HG03095 (cell line): ENCODE measurements at regions not wholly inside any gene's neighbourhood (a gene's known extent, or its start where the extent isn't known, plus 50 kb on each side); places are given as distances from the start of the nearest gene placed in this dataset.
"Not testable (repeated sequence)": the region's sequence is repeated elsewhere in the genome, so short reads cannot be mapped to it uniquely, and the experiment has no call there.

ENCODE experiments used
- ATAC-seq: cut with Tn5 transposase; IDR thresholded peaks from one replicate; pipeline ENCODE4 v1.9.1; 2021; ENCODE audit warnings: moderate library complexity; ENCODE audit not compliant: unreplicated experiment

GRCh38 chr14:71616013-71616412 lies 316.2 kb upstream of the RGS6 start:
- ATAC-seq: no peak

- ATAC-seq: no peak
Observed at GRCh38 chr14:71618047-71618446, 314.2 kb upstream of the RGS6 start.

- ATAC-seq: no peak
Observed at GRCh38 chr14:71618716-71619115, 313.5 kb upstream of the RGS6 start.

- no peak for ATAC-seq
Observed at GRCh38 chr14:71619472-71619871, 312.8 kb upstream of the RGS6 start.

DNA sequence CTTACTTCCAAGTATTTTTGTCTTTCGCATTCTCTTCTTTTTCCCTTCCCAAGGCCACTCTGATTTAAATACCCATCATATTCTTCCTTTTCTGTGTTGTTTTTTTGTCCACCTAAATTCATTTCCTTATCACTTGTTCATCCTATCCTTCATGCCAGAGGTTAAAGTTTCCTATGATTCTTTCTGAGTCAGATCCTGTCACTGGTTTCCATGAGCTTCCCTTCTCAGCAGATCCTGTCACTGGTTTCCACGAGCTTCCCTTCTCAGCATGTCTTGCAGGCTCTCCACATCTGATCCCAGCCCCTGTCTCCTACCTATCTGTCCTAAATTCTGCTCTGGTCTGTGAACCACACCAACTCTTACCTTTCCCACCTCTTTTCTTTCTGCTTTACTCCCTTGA lies 311.8 kb upstream of the RGS6 start:
- ATAC-seq: no peak

- no peak for ATAC-seq
Observed at GRCh38 chr14:71621276-71621675, 311.0 kb upstream of the RGS6 start.

DNA sequence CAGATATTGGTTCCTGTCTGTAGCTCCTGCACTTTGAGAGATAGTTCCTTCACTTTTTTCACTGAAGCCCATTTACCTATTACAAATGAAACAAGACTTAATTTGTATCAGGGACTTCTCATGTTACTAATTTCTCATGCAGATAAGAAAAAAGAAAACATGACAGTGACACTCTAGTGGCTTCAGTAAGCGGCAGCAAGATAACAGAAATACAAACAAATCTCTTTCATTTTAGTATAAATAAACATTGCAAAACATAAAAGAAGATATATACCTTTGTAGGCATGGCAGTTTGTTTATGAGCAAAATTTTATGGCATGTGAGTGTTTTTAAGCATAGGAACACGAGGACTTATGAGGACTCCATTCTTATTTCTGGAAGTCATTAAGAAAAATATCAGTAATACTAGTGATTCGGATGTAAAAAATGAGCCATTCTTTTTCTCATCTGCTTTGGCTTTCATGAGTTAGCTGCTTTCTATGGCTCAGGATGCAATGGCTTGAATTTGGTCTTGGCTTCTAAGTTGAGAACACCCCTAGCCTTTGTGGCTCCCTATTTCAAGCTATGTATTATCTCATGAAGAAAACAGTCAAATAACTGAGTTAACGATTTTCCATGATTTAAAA lies 310.1 kb upstream of the RGS6 start:
- no peak for ATAC-seq

GRCh38 chr14:71623939-71624338 lies 308.3 kb upstream of the RGS6 start:
- no peak for ATAC-seq

- ATAC-seq: no peak
Observed at GRCh38 chr14:71625175-71625574, 307.1 kb upstream of the RGS6 start.

DNA sequence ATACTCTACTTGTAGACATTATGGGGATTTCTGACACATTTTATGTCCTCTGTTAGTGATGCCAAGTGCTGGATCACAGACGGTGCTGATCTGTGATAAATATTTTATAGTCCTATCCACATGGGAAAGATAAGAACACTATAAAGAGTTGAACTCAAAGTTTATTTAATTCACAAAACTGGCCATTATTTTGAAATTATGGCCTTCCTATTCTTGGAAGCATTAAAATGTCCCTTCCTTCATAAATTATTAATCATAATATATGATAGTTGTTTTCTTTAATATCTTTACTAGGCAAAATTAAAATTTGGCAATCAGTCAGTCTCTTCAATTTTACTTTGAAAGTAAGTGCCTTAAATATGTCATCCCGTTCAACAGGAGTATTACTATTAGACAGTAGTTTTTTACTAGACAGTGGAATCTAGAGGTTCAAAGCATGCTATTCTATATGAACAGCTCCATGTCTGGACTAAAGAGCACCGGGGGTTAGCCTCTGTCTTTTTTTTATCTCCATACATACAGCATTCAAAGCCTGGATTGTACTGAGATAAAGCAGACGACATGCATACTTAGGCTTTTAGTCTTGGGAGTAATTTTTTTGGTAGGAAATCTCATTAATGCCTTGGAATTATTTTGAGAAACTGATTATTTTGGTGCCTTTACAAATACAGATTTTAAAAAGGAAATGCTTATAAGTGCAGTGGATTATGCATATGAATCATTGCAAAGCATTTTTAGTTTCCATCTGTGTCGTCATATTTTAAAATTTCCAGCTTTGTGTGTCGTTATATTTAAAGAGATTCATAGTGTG lies 306.1 kb upstream of the RGS6 start:
- no peak for ATAC-seq

- ATAC-seq: no peak
Observed at GRCh38 chr14:71628433-71628832, 303.8 kb upstream of the RGS6 start.

- no peak for ATAC-seq
Observed at GRCh38 chr14:71629250-71629649, 303.0 kb upstream of the RGS6 start.

GRCh38 chr14:71629765-71630492 lies 302.3 kb upstream of the RGS6 start:
- ATAC-seq: no peak

DNA sequence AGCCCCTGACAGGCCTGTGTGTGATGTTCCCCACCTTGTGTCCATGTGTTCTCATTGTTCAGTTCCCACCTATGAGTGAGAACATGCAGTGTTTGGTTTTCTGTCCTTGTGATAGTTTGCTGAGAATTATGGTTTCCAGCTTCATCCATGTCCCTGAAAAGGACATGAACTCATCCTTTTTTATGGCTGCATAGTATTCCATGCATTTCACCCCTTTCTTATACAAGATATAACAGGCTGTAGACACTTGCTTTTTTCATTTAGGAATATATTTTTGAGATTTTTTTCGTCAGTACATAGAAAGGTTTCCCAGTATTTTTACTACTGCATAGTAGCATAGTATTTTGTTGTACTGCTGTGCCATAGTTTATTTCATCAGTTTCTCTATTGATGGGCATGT lies 301.2 kb upstream of the RGS6 start:
- ATAC-seq: not testable (repeated sequence)

DNA sequence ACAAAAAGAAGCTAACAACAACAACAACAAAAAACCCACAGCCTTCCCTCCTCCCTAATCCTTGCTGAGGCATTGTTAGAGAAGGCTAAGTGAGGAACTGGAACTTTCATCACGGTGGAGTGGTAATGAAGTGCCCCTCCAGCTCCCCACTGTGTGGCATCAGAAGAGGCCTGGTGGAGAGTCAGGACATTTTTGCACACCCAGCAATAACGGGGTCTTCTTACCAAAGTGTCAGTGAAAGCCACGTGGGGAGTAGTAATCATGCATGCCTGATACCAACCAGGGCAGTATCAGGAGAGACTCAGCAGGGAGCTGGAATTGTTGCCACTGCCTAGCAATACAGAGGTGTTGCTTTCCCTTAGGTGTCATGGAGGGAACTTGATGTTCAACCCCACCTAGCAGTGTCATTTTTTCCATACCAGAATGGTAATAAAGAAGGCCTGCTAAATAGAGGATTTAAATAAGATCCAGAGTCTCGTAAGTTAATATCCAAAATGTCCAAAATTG lies 299.7 kb upstream of the RGS6 start:
- no peak for ATAC-seq

DNA sequence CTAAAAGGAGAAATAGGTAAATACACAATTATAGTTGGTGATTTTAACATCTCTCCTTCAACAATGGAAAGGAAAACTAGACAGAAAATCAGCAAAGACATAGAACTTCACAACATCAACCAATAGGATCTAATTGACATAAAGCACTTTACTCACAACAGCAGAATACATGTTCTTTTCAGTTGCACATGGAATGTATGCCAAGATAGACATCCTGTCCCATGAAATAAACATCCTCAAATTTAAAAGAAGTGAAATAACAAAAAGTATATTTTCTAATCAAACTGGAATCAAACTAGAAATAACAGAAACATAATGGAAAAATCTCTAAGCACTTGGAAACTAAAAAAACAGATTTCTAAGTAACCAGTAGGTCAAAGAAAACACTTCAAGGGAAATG lies 296.2 kb upstream of the RGS6 start:
- ATAC-seq: no peak

DNA sequence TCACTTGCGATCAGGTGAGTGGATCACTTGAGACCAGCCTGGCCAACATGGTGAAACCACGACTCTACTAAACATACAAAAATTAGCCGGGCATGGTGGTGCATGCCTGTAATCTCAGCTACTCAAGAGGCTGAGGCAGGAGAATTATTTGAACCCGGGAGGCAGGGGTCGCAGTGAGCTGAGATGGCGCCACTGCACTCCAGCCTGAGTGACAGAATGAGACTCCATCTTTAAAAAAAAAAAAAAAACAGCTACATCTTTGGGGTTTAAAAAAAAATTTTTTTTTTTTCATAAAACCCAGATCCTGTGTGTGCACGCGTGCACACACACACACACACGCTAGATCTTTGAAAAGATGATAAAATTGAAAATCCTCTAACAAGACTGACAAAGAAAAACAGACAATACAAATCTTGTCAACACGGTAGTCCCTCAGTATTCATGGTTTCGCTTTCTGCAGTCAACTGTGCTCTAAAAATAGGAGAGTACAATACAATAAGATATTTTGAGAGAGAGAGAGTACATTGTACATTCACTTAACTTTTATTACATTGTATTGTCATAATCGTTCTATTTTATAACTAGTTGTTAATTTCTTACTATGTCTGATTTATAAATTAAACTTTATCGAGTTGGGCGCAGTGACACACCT lies 295.3 kb upstream of the RGS6 start:
- ATAC-seq: no peak

DNA sequence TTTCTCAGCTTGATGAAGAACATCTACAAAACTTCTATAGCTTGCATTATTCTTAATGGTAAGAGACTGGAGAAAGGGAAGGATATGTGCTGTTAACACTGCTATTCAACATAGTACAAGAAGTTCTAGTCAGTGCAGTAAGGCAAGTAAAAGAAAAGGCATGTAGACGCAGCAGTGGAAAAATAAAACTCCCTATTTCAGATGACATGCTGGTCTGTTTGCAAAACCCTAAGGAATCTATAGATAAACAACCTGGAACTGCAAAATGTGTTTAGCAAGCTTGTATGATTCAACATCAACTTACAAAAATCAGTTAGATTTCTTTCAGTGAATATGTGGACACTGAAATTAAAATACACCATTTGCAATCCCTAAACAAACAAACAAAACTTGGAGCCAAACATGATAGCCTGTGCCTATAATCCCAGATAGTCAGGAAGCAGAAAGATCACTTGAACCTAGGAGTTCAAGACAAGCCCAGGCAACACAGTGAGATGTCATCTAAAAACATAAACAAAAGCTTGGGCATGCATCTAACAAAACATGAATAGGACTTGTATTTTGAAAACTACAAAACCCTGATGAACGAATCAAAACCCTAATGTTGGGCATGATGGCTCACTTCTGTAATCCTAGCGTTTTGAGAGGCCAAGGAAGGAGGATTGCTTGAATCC lies 293.6 kb upstream of the RGS6 start:
- ATAC-seq: no peak

GRCh38 chr14:71642715-71643114 lies 289.5 kb upstream of the RGS6 start:
- ATAC-seq: no peak

DNA sequence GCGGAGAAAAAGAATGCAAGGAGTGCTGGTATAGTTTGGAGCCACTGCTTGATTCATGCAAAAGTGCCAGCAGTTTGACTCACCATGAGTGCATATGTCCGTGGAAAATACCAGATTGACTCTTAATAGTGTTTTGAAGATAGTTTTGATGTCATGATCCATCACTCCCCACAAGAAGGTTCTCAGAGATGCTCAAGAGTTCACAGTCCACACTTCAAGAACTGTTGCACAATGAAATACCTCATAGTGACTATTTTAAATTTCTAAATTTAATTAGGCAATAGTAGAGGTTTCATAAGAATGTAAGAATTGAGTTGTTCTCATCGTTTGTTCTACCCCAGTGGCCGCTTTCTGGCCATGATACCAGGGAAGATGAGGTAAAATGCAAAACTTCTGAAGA lies 286.6 kb upstream of the RGS6 start:
- ATAC-seq: no peak

DNA sequence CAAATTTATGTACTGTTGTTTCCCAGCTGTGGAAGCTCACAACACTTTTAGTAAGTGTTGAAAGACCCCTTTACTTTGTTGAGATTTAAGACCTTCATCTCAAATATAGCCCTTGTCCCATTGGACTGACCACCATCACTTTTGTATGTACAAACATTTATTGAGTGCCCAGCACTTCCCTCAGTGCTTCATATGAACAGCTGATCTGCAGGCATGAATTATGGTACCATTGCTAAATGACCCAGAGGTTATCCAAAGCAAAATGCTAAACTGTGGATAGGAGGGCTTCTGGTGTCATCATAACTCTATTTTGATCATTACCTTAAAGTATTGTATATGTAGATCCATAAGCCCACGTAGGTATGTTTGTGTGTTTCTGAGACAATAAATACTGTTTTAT lies 285.7 kb upstream of the RGS6 start:
- ATAC-seq: no peak
